ENCODE measurements at regions not wholly inside any gene's neighbourhood (a gene's known extent, or its start where the extent isn't known, plus 50 kb on each side); places are given as distances from the start of the nearest gene placed in this dataset.
A peak's percentile ranks its signal among the peaks of the same experiment; 100 is the strongest.
"Not testable (repeated sequence)": the region's sequence is repeated elsewhere in the genome, so short reads cannot be mapped to it uniquely, and the experiment has no call there.

DNA sequence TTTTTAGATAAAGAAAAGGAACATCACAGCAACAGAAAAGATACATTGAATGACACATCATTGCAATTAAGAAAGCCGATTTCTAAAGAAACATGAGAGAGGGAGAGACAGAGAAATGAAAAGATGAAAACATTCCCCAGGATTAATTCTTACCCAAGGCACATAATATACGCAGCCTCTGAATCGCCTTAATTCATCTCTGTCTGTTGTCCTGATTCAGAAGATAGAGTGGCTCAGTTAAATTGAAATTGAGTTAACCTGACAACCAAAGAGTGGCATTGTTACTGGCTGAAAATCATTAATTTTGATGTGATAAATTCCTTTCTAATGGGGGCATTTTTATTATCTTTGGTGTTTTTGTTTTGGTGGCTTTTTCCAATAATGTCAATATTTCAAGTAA is 701.9 kb downstream of the EDEM1 start:
- DNase-seq, result peak; percentile 46

- peak; percentile 21 for DNase-seq
These were observed 704.2 kb downstream of the EDEM1 start for GRCh38 chr3:5891711-5892110.

- DNase-seq, result no peak
These were observed 710.6 kb downstream of the EDEM1 start for GRCh38 chr3:5898106-5898505.

DNA sequence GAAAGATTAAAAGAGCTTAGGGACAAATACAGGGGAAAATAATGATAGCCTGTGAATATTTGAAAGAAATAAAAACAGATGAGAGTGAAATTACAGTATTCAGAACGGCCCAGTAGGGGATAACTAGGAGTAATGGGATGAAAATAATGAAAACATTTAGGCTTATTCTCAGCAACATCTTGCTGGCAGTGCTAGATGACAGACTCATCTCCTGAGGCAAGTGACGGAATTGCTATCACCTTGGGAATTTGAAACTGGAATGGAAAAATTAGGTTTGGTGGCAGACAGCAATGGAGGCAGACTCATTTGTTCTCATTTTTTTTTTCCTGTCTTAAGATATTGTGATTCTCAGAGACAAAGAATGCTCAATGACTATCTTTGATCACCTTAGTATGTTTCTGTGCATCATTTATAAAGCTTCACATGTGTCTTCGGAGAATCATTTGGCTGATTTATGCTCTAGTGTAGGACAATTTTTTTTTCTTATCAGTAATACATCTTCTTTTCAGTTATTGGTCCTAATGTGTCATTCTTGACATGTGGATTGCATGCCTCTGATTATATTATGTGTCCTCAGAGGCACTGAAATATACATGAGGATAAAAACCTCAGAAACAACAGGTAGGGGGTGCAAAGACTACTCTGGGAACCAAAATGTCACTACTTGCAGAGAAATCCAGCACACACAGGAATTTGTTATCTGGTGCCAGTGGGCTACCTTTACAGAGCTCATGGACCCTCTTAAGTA is 711.7 kb downstream of the EDEM1 start:
- DNase-seq, result no peak

- DNase-seq, result no peak
These were observed 730.4 kb downstream of the EDEM1 start for GRCh38 chr3:5917932-5918331.

DNA sequence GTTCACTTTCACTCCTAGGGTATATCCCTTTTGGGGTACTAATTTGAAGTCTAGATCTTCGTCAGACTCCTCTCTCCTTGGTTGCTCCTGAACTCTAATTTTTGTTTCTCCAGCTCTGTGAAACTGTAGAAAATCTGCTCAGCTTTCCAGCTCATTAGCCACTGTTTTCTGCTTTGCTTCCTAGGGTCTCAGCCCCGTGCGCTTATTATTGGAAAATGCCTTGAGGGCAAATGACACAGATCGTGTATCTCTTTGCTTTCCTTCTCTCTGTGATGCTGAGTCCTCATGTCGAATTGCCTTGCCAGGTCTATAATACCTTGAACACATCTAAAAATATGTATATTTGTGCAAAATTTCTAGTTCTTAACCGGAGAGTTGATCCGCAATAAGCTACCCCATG is 731.1 kb downstream of the EDEM1 start:
- no peak for DNase-seq

GRCh38 chr3:5929027-5929426 is 741.5 kb downstream of the EDEM1 start:
- DNase-seq, result no peak

- not testable (repeated sequence) for DNase-seq
These were observed 756.6 kb downstream of the EDEM1 start for GRCh38 chr3:5944061-5944460.

DNA sequence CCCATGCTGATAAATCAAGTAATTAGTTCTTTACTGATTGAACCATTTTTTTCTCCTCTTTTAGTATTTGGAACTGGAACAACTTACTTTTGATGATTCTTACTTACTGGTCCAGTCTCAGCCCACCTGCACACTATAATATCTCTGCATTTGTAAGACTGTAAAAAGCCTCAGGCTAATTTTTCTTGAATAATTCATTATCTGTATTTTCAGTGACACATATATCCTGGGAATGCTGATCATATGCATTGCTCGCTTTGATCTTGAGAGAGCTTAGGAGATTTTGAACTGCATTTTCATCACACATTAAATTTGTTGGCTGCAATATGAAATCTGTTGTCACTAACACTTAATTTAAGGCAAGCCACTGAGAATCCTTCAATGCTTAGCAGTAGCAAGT is 760.6 kb downstream of the EDEM1 start:
- no peak for DNase-seq

- no peak for DNase-seq
These were observed 763.5 kb downstream of the EDEM1 start for GRCh38 chr3:5951026-5951425.

- DNase-seq, result no peak
These were observed 785.1 kb downstream of the EDEM1 start for GRCh38 chr3:5972586-5972985.

DNA sequence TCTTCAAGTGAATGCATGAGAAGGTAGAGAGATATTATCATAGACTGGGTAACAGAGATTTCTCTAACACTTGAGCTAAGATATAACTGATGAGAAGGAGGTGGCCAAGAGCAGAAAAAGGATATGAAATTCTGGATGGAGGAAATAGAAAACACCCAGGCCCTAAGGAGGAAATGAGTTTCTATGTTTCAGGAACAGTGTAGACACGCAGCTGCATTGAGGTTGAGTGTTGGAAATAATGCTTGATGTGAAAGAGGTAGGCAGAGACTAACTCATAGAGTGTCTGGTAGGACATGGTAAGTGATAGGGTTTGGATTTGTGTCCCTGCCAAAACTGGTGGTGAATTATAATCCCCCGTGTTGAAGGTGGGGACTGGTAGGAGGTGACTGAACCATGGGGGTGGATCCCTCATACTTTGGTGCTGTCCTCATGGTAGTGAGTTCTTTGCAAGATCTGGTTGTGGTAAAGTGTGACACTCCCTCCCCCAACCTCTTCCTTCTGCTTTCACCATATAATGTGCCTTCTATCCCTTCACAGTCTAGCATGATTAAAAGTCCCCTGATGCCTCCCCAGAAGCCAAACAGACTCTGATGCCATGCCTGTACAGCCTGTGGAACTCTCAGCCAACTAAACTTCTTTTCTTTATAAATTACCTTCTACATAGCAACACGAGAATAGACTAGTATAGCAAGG is 787.3 kb downstream of the EDEM1 start:
- no peak for DNase-seq

GRCh38 chr3:5977331-5977730 is 789.8 kb downstream of the EDEM1 start:
- no peak for DNase-seq

DNA sequence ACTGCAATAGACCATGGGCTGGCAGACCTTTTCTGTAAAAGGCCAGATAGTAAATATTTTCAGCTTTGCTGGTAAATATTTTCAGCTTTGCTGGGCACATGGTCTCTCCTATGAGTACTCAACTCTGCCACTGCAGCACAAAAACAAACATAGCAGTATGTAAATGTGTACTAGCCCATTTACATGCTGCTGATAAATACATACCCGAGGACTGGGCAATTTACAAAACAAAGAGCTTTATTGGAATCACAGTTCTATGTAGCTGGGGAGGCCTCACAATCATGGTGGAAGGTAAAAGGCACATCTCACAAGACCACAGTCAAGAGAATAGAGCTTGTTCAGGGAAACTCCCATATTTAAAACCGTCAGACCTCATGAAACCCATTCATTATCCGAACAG is 793.0 kb downstream of the EDEM1 start:
- no peak for DNase-seq

DNA sequence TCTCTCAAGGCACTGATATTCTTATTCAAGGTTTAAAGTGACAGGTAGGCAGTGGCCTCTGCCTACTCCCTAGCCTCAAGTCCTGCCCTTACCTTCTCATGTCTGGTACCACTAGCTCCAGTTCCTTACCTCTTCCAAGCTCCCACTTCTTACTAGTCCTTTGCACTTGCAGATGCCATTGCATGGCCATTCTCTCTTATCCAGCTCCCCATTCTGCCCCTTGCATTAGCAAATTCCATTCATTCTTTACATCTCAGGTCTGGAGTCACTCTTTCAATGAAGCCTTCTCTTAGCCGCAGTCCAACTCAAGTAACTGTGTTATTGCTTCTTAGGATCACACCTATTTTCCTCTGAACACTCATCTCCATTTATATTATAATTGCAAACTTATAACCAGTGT is 807.1 kb downstream of the EDEM1 start:
- DNase-seq, result no peak

DNA sequence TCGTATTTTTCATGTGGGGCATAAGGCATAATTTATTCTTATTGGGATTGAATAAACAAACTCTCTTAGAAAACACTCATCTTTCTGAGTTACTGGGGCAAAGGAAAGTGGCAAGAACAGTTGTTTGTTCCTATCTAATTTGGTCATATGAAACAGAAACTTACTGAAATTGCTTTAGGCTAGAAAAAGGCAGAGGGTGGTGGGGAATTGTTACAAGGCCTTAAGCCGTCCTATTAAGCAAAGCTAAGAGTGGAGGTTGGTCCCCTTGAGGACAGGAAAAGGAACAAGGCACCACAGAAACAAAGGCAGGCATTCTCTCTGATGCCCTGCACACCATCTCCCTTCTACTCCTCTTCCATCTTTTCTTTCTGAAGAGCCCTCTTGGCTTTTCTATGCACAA is 830.9 kb downstream of the EDEM1 start:
- DNase-seq, result no peak

- no peak for DNase-seq
These were observed 835.1 kb downstream of the EDEM1 start for GRCh38 chr3:6022621-6023020.

DNA sequence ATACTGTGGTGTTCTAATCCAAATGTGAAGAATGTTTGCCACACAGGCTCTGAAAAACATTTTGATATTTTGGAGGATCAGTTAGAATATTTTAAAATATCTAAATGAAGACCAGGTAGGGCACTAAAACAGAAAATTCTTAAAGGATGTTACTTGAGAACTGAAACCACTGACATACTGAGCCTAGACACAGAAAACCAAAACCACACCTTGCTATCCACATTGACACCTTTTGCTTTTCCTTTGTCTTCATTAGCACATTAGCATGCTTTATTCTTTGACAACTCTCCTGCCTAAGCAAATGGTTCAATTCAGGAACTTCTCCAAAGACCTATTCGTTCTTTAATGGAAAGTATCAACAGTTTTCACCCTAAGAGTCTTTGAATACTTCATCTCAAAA is 835.9 kb upstream of the GRM7 start:
- no peak for DNase-seq

- not testable (repeated sequence) for DNase-seq
These were observed 830.3 kb upstream of the GRM7 start for GRCh38 chr3:6030648-6031047.

DNA sequence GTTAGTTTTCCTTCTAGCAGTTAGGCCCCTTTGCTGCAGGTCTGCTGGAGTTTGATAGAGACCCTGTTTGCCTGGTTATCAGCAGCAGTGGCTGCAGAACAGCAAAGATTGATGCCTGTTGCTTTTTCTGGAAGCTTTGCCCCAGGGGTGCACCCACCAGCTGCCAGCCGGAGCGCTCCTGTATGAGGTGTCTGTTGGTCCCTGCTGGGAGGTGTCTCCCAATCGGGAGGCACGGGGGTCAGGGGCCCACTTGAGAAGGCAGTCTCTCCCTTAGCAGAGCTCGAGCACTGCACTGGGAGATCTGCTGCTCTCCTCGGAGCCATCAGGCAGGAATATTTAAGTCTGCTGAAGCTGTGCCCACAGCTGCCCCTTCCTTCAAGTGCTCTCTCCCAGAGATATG is 825.3 kb upstream of the GRM7 start:
- no peak for DNase-seq

- DNase-seq, result no peak
These were observed 820.9 kb upstream of the GRM7 start for GRCh38 chr3:6039971-6040370.

GRCh38 chr3:6041894-6042293 is 819.0 kb upstream of the GRM7 start:
- DNase-seq, result no peak

- DNase-seq, result no peak
These were observed 813.9 kb upstream of the GRM7 start for GRCh38 chr3:6047016-6047415.

- no peak for DNase-seq
These were observed 800.7 kb upstream of the GRM7 start for GRCh38 chr3:6060251-6060650.
